Neural cell (in vitro differentiated cells): ENCODE measurements at regions not wholly inside any gene's neighbourhood (a gene's known extent, or its start where the extent isn't known, plus 50 kb on each side); places are given as distances from the start of the nearest gene placed in this dataset.

ENCODE experiments used
- H2AFZ ChIP-seq: fragments of 200-600, 300-800 bp; sonication (generic), shearing (Covaris generic); 2 replicates; pipeline ENCODE4 v1.6.0; 2014; ENCODE audit warnings: low read depth, mild to moderate bottlenecking, antibody characterized with exemption, low read length, moderate library complexity
- H3F3A ChIP-seq: fragments of 200-600 bp; shearing (Covaris generic); 2 replicates; pipeline ENCODE4 v1.6.1; 2016; ENCODE audit warnings: mild to moderate bottlenecking, moderate library complexity, mixed read lengths, antibody characterized with exemption, low read length; ENCODE audit not compliant: insufficient read depth, poor library complexity, severe bottlenecking
- H3K27ac ChIP-seq: fragments of 200-600, 300-800 bp; sonication (generic), shearing (Covaris generic); 2 replicates; pipeline ENCODE4 v1.5.1; 2014; ENCODE audit warnings: mild to moderate bottlenecking, low read length, moderate library complexity
- H3K27me3 ChIP-seq: fragments of 300-800, 200-600 bp; sonication (generic), shearing (Covaris generic); 2 replicates; pipeline ENCODE4 v1.6.0; 2014; ENCODE audit warnings: mild to moderate bottlenecking, low read depth, low read length, moderate library complexity; ENCODE audit not compliant: insufficient read depth
- H3K36me3 ChIP-seq: fragments of 300-800, 200-600 bp; sonication (generic), shearing (Covaris generic); 2 replicates; pipeline ENCODE4 v1.5.1; 2014; ENCODE audit warnings: mild to moderate bottlenecking, antibody characterized with exemption, low read length, moderate library complexity; ENCODE audit not compliant: insufficient read depth
- H3K4me2 ChIP-seq: fragments of 300-800, 200-600 bp; sonication (generic), shearing (Covaris generic); 2 replicates; pipeline ENCODE4 v1.6.0; 2014; ENCODE audit warnings: mild to moderate bottlenecking, low read length
- H3K4me3 ChIP-seq: fragments of 300-800, 200-600 bp; sonication (generic), shearing (Covaris generic); 2 replicates; pipeline ENCODE4 v1.5.1; 2014; ENCODE audit warnings: mild to moderate bottlenecking, low read length, moderate library complexity
- H3K79me2 ChIP-seq: fragments of 200-600 bp; shearing (Covaris generic); replicated peaks from 2 replicates; pipeline ENCODE4 v1.6.0; 2014; ENCODE audit warnings: mild to moderate bottlenecking, low read length, moderate library complexity; ENCODE audit not compliant: insufficient read depth
- H3K9ac ChIP-seq: fragments of 300-800, 200-600 bp; sonication (generic), shearing (Covaris generic); 2 replicates; pipeline ENCODE4 v1.6.1; 2016; ENCODE audit warnings: mild to moderate bottlenecking, low read length, mixed read lengths
- H3K9me2 ChIP-seq: fragments of 200-600 bp; shearing (Covaris generic); 2 replicates; pipeline ENCODE4 v1.6.1; 2016; ENCODE audit warnings: mild to moderate bottlenecking, low read length, mixed read lengths; ENCODE audit not compliant: insufficient read depth
- H3K9me3 ChIP-seq: fragments of 200-600, 300-800 bp; sonication (generic), shearing (Covaris generic); 2 replicates; pipeline ENCODE4 v1.6.1; 2016; ENCODE audit warnings: mild to moderate bottlenecking, mixed run types, low read length, moderate library complexity, mixed read lengths
- H4K20me1 ChIP-seq: fragments of 200-600 bp; shearing (Covaris generic); 2 replicates; pipeline ENCODE4 v1.6.1; 2016; ENCODE audit warnings: mild to moderate bottlenecking, mixed run types; ENCODE audit not compliant: insufficient read depth
- CTCF ChIP-seq: fragments of 450-650 bp; IDR thresholded peaks from 2 replicates; pipeline ENCODE4 v1.5.1; 2014; ENCODE audit warnings: antibody characterized with exemption, mild to moderate bottlenecking, moderate library complexity; ENCODE audit not compliant: poor library complexity, severe bottlenecking
- EP300 ChIP-seq: fragments of 450-650 bp; conservative IDR thresholded peaks from 2 replicates; pipeline ENCODE4 v1.6.1; 2014; ENCODE audit warnings: antibody characterized with exemption, mild to moderate bottlenecking, moderate library complexity; ENCODE audit not compliant: poor library complexity, severe bottlenecking
- EZH2 ChIP-seq: fragments of 200-600, 300-800 bp; shearing (Covaris generic), sonication (generic); IDR thresholded peaks from 2 replicates; pipeline ENCODE4 v1.6.1; 2014; ENCODE audit warnings: antibody characterized with exemption, low read length, borderline replicate concordance, mild to moderate bottlenecking; ENCODE audit not compliant: insufficient read depth, poor library complexity, severe bottlenecking
- MXI1 ChIP-seq: fragments of 450-650 bp; conservative IDR thresholded peaks from 2 replicates; pipeline ENCODE4 v1.6.1; 2014; ENCODE audit warnings: antibody characterized with exemption, mild to moderate bottlenecking; ENCODE audit not compliant: poor library complexity, severe bottlenecking
- POLR2AphosphoS5 ChIP-seq: IDR thresholded peaks from 2 replicates; pipeline ENCODE4 v1.6.1; 2012
- RAD21 ChIP-seq: fragments of 450-650 bp; conservative IDR thresholded peaks from 2 replicates; pipeline ENCODE4 v1.6.1; 2014; ENCODE audit warnings: antibody characterized with exemption, mild to moderate bottlenecking, moderate library complexity
- REST ChIP-seq: IDR thresholded peaks from 2 replicates; pipeline ENCODE4 v1.6.1; 2012; ENCODE audit warnings: borderline replicate concordance
- SMC3 ChIP-seq: fragments of 450-650 bp; conservative IDR thresholded peaks from 2 replicates; pipeline ENCODE4 v1.6.1; 2014; ENCODE audit warnings: antibody characterized with exemption, mild to moderate bottlenecking, moderate library complexity; ENCODE audit not compliant: poor library complexity
- TAF1 ChIP-seq: IDR thresholded peaks from 2 replicates; pipeline ENCODE4 v1.6.1; 2012; ENCODE audit warnings: low read depth

DNA sequence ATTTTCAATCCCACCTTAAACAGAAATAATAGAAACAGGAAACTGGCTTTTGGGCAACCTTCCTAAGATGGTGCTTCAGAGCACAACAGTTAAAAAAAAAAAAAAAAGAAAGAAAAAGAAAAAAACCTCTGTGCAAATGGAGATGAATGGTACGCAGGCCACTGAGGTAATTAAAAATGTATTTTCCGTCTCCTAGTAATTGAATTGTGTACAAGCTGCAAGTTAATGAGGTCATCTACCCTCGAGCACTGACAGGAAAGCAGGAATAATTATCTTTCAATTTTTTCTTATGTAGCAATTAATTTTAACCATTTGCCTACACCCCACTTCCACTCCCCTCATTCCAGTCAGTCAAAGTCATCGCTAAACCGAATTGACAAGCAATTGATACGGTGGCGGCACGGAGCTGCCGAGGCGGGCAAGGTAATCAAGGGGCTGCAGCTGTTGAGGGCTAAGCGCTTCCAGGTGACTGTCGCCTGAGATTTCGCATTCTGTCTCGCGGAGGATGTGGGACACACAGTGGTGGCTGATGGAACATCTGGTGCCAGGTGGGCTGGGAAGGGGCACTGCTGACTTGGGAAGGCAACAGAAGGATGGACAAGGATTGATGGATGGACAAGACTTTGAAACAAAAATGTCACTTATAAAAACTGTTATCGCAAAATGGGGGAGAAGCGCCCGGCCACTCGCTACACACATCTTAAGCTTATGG, 109.4 kb downstream of the RCN1 start:
- H3K9me2 ChIP-seq, result no peaks in the 10 kb centered on the region
- no peaks in the 10 kb centered on the region for H3K27me3 ChIP-seq
- H3K9ac ChIP-seq, result no peak overlapping the region
- no peaks in the 10 kb centered on the region for H3K36me3 ChIP-seq
- no peaks in the 10 kb centered on the region for H4K20me1 ChIP-seq
- no peaks in the 10 kb centered on the region for H3F3A ChIP-seq
- no peak overlapping the region for H2AFZ ChIP-seq
- no peak overlapping the region for H3K27ac ChIP-seq
- no peak overlapping the region for H3K4me3 ChIP-seq
- no peak overlapping the region for H3K4me2 ChIP-seq
- no peaks in the 10 kb centered on the region for H3K9me3 ChIP-seq
- TF ChIP-seq SMC3 (no peak), TAF1 (no peak), MXI1 (no peak), REST (no peak), RAD21 (no peak), EZH2 (no peak), CTCF (no peak), POLR2AphosphoS5 (no peak), EP300 (no peak)
- H3K79me2 ChIP-seq, result no peaks in the 10 kb centered on the region

DNA sequence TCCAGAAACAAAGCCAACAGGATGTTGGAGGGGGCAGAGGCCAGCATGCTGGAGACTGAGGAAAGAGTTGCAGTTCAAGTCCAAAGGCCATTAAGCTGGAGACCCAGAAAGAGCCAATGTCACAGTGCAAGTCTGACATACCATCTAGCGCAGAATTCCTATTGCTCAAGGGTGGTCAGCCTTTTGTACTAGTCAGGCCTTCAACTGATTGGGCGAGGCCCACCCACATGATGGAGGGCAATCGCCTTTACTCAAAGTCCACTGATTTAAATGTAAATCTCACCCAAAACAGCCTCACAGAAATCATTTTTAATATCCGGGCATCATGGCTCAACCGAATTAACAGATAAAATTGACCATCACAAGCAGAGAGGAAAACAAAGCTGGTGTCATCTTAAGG, 113.9 kb downstream of the RCN1 start:
- H3K36me3 ChIP-seq, result no peaks in the 10 kb centered on the region
- H3F3A ChIP-seq, result no peaks in the 10 kb centered on the region
- H3K9me2 ChIP-seq, result no peaks in the 10 kb centered on the region
- no peak overlapping the region for H2AFZ ChIP-seq
- no peak overlapping the region for H3K4me3 ChIP-seq
- no peak for TF ChIP-seq REST
- no peaks in the 10 kb centered on the region for H4K20me1 ChIP-seq
- no peak overlapping the region for H3K9ac ChIP-seq
- no peaks in the 10 kb centered on the region for H3K9me3 ChIP-seq
- no peaks in the 10 kb centered on the region for H3K79me2 ChIP-seq
- H3K27me3 ChIP-seq, result no peaks in the 10 kb centered on the region
- H3K27ac ChIP-seq, result no peak overlapping the region
- no peak overlapping the region for H3K4me2 ChIP-seq
